ENCODE measurements at regions not wholly inside any gene's neighbourhood (a gene's known extent, or its start where the extent isn't known, plus 50 kb on each side); places are given as distances from the start of the nearest gene placed in this dataset.

DNA sequence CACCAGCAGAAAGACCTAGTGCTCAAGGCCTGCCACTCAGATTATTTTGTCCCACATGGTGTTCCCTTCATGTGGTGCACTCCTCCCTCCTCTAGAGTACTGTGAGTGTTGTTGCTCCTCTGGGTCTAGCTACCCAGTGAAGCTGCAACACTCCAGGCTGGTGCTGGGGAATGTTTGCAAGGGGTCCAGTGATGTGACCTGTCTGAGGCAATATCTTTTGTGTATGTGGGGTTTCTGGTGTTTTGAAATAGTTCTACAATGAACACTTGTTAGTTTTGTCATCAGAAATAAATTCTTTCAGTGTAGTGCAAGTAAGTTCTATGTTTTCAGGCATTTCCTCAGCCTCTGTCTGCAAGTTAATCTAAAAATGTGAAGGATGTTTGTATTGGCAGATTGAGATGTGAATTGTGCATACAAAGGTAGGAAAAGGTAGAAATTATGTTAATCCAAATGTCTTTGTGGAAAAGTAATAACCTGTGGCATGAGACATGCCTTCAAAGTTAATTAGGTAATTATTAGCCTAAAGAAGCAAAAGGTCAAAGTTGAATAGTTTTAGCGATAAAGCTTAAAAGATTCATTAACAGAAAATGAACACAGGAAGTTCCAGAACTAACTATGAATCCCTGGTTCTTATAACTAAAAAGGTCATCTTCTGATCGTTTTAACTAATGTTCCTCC, 616.8 kb downstream of the LTN1 start:
- TF ChIP-seq, protein P1, sequence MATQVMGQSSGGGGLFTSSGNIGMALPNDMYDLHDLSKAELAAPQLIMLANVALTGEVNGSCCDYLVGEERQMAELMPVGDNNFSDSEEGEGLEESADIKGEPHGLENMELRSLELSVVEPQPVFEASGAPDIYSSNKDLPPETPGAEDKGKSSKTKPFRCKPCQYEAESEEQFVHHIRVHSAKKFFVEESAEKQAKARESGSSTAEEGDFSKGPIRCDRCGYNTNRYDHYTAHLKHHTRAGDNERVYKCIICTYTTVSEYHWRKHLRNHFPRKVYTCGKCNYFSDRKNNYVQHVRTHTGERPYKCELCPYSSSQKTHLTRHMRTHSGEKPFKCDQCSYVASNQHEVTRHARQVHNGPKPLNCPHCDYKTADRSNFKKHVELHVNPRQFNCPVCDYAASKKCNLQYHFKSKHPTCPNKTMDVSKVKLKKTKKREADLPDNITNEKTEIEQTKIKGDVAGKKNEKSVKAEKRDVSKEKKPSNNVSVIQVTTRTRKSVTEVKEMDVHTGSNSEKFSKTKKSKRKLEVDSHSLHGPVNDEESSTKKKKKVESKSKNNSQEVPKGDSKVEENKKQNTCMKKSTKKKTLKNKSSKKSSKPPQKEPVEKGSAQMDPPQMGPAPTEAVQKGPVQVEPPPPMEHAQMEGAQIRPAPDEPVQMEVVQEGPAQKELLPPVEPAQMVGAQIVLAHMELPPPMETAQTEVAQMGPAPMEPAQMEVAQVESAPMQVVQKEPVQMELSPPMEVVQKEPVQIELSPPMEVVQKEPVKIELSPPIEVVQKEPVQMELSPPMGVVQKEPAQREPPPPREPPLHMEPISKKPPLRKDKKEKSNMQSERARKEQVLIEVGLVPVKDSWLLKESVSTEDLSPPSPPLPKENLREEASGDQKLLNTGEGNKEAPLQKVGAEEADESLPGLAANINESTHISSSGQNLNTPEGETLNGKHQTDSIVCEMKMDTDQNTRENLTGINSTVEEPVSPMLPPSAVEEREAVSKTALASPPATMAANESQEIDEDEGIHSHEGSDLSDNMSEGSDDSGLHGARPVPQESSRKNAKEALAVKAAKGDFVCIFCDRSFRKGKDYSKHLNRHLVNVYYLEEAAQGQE (IDR thresholded peaks at IDR 0.05; ENCODE audit: low read depth) = no peak
- no peak for TF ChIP-seq TAF1 (IDR thresholded peaks at IDR 0.05; ENCODE audit: low read depth)
- TF ChIP-seq TCF12 (IDR thresholded peaks at IDR 0.05; ENCODE audit: low read depth) = no peak
- TF ChIP-seq YY1 (IDR thresholded peaks at IDR 0.05; ENCODE audit: low read depth) = no peak
- no peak for TF ChIP-seq CEBPB (IDR thresholded peaks at IDR 0.05)
- TF ChIP-seq, protein P2, sequence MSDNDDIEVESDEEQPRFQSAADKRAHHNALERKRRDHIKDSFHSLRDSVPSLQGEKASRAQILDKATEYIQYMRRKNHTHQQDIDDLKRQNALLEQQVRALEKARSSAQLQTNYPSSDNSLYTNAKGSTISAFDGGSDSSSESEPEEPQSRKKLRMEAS (IDR thresholded peaks at IDR 0.05) = no peak
- no peak for TF ChIP-seq RAD21 (IDR thresholded peaks at IDR 0.05; ENCODE audit: low read depth)
- no peak for TF ChIP-seq TEAD4 (IDR thresholded peaks at IDR 0.05)

Data from Ishikawa (cell line).